Amniotic stem cell (primary cell): ENCODE measurements at regions not wholly inside any gene's neighbourhood (a gene's known extent, or its start where the extent isn't known, plus 50 kb on each side); places are given as distances from the start of the nearest gene placed in this dataset.
"Not testable (repeated sequence)": the region's sequence is repeated elsewhere in the genome, so short reads cannot be mapped to it uniquely, and the experiment has no call there.

Source experiments
- DNase-seq: peaks from one replicate; lab custom pipeline; 2025; lab: John Stamatoyannopoulos, UW

GRCh38 chr15:70398694-70399093, 301.0 kb upstream of the TLE3 start:
- no peak for DNase-seq

DNA sequence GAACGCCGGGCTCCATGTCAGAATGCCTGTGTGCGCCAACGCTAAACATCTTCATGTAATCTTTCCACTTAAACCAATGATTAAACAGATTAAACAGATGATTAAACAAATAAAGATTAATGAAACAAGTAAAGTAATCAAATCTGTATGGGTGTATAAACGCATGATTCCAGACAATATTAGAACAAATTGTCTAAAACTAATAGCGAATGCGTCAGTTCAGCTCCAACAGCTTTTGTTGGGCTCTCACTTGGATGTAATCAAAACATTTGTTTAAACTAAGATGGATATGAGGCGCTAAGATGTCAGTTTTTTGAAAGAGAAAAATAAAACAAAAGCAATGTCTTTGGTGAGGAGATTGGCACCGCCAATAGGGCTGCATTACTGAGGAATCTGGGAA, 299.1 kb upstream of the TLE3 start:
- no peak for DNase-seq

- DNase-seq, result no peak
Measured at GRCh38 chr15:70395164-70395563, 297.4 kb upstream of the TLE3 start.

DNA sequence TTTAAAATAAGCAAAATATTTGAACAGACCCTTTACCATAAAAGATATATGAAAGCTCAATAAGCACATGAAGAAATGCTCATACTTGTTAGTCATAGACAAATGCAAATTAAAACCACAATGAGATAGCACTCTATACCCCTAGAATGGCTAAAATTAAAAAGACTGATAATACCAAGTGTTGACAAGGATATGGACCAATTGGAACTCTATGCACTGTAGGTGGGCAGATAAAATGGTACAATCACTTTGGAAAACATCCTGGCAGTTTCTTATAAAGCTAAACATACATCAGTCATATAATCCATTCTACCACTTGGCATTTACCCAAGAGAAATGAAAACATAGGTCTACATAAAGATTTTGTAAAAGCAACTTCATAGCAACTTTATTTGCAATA, 293.0 kb upstream of the TLE3 start:
- no peak for DNase-seq

- DNase-seq, result no peak
Measured at GRCh38 chr15:70387993-70388392, 290.3 kb upstream of the TLE3 start.

DNA sequence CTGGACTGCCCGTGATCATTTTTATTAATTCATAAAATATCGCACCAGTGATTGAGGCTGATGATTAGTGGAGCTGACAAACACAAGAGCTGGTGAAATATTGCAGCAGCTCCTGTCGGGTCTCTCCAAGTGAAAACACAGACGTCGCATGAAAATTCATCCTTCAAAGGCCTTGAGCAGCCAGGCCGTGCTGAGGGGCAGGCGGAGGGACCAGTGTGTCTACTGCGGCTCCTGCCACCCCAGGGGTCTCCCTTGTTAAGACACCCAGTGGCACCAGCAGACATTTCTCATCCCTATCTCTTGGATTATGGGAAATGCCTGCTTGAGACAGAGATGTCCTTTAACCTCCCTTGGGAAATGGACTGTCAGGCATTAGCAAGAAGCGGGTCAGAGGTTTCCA, 289.4 kb upstream of the TLE3 start:
- DNase-seq, result no peak

DNA sequence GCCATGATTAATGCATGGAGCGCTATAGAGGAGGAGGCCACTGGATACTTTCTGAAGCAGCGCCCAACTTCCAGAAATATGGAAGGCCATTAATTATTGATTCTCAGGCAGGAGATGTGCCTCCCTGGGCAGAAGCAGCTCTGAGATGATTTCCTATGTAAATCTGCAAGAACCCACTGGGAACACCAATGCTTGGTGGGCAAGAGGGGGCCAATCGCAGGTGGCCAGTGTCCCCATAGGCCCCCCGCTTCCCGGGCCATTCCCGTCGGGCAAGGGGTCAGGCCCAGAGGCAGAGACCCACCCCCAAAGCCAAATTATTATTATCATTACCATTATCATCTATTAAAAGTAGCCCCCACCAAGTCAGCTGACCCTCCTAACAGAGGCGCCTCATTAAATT, 288.0 kb upstream of the TLE3 start:
- DNase-seq, result no peak

DNA sequence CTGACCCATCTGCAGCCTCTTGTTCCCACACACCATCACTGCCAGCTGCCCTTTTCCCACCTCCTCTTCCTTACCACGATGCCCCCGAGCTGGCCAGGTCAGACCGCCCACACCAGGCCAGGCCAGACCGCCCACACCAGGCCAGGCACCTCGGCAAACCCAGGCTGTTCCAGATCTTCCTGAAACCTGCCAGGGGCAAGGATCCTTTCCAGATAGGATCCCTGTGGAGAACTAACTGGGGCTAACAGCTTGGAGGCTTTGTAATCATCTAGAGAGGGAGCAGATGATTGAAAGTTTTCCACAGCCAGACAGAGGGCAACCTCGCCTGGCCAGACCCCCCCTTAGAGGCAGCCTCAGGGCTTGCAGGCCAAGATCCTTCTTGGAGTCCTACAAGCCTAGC, 287.3 kb upstream of the TLE3 start:
- DNase-seq, result no peak

GRCh38 chr15:70383856-70384255, 286.1 kb upstream of the TLE3 start:
- DNase-seq, result no peak

DNA sequence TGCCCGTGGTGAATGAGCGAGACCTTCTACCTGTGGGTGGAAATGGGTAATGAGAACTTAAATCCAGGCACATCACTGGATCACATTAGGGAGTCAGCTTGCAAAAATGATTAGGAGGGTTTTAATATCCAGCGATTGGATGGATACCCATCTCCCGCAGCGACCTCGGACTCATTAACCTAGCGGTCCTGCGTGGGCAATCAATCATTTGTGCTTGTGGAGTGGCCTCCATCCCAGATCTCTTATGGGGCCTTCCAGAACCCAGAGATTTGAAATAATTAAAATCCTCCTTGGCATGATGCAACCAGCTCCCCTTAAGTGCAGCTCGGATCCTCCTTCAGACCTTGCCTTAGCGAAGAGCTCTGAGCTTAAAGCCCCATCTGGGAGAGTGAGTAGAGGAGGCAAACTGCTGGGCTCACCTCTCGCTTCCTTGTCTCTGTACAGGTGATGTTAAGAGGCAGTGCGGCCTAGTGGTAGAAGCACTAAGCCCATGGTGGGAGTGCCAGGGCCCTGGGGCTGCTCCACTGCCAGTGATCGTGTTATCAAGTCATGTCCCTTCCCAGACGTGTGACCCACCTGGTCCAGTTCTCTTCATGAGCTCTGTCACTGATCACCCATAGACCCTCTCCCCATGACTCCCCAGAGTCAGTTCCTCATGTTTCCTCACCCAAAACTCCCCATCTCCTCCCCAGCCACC, 285.2 kb upstream of the TLE3 start:
- no peak for DNase-seq

DNA sequence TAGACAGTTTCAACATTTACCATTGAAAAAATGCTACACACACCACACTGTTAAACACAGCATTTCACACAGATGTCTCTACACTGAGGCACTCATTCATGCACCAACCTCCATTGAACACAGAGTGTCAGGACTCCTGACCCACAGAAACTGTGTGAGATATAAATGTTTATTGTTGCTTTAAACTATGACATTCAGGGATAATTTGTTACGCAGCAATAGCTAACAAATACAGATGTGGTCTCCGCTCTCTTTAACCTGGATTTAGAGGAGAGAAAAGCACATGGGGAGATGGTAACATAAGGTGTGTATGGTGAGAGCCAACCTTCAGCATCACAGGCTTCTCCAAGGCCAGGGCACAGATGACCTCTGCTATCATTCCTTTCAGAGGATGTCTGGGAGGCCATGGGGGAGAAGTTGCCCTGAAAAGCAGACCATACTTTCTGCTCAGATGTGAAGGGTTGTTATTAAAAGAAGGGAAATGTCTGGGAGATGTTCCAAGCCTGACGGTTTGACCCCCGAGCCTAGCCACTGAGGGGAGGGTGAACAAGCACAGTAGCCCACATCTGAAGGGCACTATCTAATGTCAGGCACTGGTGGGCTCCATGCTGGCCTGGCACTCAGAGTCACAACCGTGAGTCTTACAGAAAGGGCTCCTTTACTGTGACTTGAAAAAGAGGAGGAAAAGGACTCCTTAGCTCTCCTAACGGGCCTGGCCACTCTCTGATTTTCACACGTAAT, 284.5 kb upstream of the TLE3 start:
- DNase-seq, result no peak

DNA sequence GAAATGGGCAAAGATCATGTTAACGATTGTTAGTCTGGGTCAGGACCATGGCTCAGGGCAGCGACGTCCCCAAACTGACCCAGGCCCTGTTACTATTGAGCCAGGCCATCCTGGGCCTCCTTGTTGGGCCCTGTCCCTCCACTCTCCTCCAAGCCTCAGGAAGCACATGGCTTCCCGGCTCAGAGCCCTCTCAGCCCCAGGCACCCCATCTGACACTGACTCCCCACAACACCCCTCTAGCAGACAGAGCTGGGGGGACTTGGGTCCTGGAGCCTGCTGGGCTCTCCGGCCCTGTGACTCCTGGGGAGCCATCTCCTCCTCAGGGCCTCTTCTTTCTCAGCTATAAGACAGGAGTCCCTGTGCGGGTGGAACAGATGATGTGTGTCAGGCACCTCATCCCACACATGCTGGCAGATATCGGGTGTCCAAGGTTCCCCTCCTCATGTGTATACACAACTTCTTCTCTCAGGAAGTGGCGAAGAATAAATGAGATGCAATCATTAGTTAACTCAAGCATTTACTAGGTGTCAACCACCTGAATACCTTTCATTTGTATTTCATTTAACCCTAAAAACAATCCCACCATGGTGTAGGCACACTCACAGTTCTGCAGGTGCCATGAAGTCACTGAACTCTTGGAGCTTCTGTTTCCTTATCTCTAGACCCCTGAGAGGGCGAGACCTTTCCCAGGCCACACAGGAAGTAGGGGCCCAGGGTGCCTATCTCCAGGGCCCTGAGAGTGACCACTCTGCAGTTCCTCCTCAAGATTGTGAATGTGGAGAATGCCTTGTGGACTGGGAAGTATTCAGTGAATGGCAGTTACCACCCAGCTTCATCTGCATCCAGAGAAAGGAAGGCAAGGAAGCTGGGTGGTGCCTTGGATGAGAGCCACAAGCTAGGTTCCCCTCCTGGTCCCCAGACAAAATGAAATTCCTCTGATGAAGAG, 282.5 kb upstream of the TLE3 start:
- DNase-seq, result no peak

- DNase-seq, result no peak
Measured at GRCh38 chr15:70379134-70379533, 281.4 kb upstream of the TLE3 start.

- DNase-seq, result no peak
Measured at GRCh38 chr15:70378126-70379031, 280.7 kb upstream of the TLE3 start.

DNA sequence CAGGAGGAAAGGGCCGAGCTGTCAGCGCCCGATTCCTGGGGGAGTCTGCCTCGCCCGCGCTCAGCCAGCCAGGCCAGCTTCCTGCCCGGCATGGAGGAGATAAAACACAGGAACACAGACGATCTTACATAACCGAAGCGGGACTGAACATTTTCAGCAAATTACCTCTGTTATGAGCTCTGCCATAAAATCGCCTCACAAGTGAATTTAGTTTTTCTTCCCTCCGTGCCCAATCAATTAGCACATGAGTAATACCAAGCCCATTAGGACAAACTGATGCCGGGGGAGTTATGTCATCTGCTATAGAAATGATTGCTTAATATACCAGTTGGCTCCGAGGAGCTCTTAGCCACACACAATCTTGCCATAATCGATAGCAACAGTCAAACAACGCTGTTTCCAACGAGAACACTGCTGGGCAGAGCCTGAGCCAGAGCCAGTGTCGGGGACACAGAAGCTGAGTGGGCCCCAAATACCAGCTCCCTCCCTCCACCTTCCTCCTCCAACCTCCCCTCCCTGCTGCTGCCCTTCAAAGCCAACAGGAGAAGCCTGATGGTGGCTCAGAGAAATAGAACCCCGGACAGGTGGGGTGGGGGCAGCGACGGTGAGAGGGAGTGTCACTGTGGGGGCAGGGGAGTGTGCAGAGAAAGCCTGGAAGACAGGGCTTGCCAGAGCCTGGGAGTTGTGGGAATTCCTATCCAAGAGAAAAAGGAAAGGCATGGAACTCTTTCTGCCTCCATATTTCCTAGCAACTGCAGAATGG, 279.4 kb upstream of the TLE3 start:
- no peak for DNase-seq

DNA sequence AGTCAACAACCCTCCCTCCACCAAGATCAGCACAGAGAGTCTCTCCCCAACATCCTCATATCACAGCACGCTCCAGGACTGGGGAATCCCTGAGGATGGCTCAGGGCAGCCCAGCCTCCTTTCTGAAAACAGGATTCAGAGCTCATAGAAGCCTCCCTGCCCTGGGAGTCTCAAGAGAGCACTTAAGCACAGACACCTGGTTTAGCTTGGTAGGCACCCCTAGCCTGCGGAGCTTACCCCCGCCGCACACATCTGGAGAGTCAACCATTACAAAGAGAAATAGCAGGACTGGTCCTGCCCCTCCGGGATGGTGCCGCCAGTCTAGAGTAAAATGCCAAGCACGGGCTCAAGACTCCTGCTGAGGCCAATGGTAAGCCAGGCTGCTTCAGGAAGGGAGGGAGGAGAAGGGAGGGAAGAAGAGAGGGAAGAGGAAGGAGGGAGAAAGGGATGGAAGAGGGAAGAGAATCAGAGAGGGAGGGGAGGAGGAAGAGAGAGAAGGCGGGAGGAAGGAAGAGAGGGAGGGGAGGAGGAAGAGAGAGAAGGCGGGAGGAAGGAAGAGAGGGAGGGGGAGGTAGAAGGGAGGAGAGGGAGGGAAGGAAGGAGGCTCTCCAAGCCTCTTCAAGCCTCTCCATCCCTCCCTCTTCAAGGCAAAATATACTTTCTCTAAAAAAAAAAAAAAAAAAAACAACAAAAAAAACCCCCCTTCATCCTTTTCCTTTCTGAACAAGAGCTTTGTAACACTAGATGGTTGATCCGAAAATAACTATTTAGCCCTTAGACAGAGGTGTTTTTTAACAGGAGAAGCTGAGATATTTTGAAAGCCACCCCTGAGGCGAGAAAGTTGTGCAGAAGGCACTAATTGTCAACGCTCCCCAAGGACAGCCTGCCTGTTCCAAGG, 278.6 kb upstream of the TLE3 start:
- no peak for DNase-seq

GRCh38 chr15:70375586-70375985, 277.9 kb upstream of the TLE3 start:
- no peak for DNase-seq

- DNase-seq, result no peak
Measured at GRCh38 chr15:70375006-70375431, 277.3 kb upstream of the TLE3 start.

DNA sequence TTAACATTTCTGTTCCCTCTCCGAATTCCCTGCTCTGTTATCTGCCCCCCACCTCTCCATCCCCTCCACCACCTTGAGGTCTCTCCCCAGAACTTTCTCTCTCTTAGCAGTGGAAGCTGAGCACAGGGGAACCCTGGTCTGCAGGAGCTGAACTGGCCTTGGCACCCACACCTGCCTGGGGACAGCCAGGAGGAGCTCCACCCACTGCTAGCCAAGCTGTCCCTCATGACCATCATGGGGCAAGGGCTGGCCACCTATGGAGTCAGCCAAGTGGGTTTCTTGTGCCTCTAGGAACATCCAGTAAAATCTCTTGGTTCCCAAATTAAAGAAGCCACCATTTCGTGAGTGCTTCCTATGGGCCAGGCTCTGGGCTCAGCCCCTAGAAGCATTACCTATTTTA, 276.4 kb upstream of the TLE3 start:
- DNase-seq, result no peak

DNA sequence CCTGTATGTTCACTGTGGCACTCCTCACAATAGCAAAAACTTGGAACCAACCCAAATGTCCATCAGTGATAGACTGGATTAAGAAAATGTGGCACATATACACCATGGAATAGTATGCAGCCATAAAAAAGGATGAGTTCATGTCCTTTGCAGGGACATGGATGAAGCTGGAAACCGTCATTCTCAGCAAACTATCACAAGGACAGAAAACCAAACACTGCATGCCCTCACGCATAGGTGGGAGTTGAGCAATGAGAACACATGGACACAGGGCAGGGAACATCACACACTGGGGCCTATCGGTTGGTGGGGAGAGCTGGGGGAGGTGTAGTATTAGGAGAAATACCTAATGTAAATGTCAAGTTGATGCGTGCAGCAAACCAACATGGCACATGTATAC, 275.7 kb upstream of the TLE3 start:
- DNase-seq, result not testable (repeated sequence)
